ENCODE measurements at regions not wholly inside any gene's neighbourhood (a gene's known extent, or its start where the extent isn't known, plus 50 kb on each side); places are given as distances from the start of the nearest gene placed in this dataset.

- TF ChIP-seq REST (IDR thresholded peaks at IDR 0.05; ENCODE audit: low read depth): no peak
- TF ChIP-seq ATF3 (IDR thresholded peaks at IDR 0.05): no peak
- no peak for TF ChIP-seq ZFX (IDR thresholded peaks at IDR 0.05)
- peak; percentile 97 for TF ChIP-seq FOSL1 (IDR thresholded peaks at IDR 0.05; ENCODE audit: low read depth)
- TF ChIP-seq POLR2A (IDR thresholded peaks at IDR 0.05; ENCODE audit: borderline replicate concordance, extremely low read depth, insufficient read depth, insufficient read length): no peak
These were observed 199.1 kb downstream of the GLI2 start (continued) for GRCh38 chr2:120934574-120935338.

GRCh38 chr2:120935339-120936313 lies 200.0 kb downstream of the GLI2 start:
- ChIA-PET RAD21 (ENCODE audit: low non-redundant PET in 1 of 2, low total read pairs in 2 of 2, uncharacterized antibody in 2 of 2, unreplicated experiment in 2 of 2) (interaction anchor here in 1 of 2 experiments (0.6 to 1.5 kb wide), 2 partner anchors 21 to 24 kb away, joined by 3 to 8 read pairs; no protein-coding TSS in a partner anchor), POLR2A (interaction anchor here (1.2 to 1.6 kb wide), 2 partner anchors 21 to 139 kb away, joined by 5 to 9 read pairs; no protein-coding TSS in a partner anchor), CTCF (interaction anchor here (1.4 kb wide), 1 partner anchor 240 kb away, joined by 4 read pairs; no protein-coding TSS in a partner anchor)
- H3K4me2 ChIP-seq (ENCODE audit: low read length): peak overlapping the region; percentile 88
- H3K4me1 ChIP-seq (ENCODE audit: control insufficient read depth in 1 of 2, insufficient read depth in 2 of 2, low read length in 2 of 2): peaks cover 30 to 67% of the 10 kb centered on the region in 2 experiments
- no peaks in the 10 kb centered on the region; a peak in 1 of 4 replicates for H3K9me3 ChIP-seq (ENCODE audit: control insufficient read depth in 1 of 2, insufficient read depth in 1 of 2, low read depth in 1 of 2, low read length in 2 of 2)
- H3K27me3 ChIP-seq (ENCODE audit: insufficient read depth, low read length): peaks cover 8% of the 10 kb centered on the region; the same call in 1 of the 2 replicates
- DNase-seq (ENCODE audit: low read depth, low spot score) (no peak), ATAC-seq (peak; percentile 50)
- no TSS peak for BruUV-seq (replicated peaks)
- H3K9me2 ChIP-seq (ENCODE audit: insufficient read depth): no peaks in the 10 kb centered on the region
- H3K79me2 ChIP-seq (ENCODE audit: insufficient read depth, low read length): no peaks in the 10 kb centered on the region
- no peaks in the 10 kb centered on the region for H4K20me1 ChIP-seq (ENCODE audit: insufficient read depth)
- H3K36me3 ChIP-seq (ENCODE audit: control insufficient read depth in 1 of 2, insufficient read depth in 2 of 2, low read length in 2 of 2): no peaks in the 10 kb centered on the region
- H2AFZ ChIP-seq (ENCODE audit: low read depth, low read length, poor library complexity, severe bottlenecking): no peak overlapping the region
- peak overlapping the region; percentile 41 for H3K9ac ChIP-seq (ENCODE audit: low read length)
- H3K4me3 ChIP-seq (replicated peaks in 1 of 2; ENCODE audit: low read depth in 1 of 2, low read length in 2 of 2): peak overlapping the region; percentile 21 to 47
- H3K27ac ChIP-seq (ENCODE audit: low read depth, low read length): peak overlapping the region; percentile 64
- intact Hi-C loops (cut with micrococcal nuclease): loop anchor here (5.0 kb wide), 1 partner anchor 198 kb away; the partner anchor contains the start of gene GLI2
- TF ChIP-seq ELF1 (IDR thresholded peaks at IDR 0.05; ENCODE audit: borderline replicate concordance, low read depth) (no peak), JUND (IDR thresholded peaks at IDR 0.05) (0 out of 2 replicates have a peak, but pooled peaks have one; percentile 32), ATF3 (IDR thresholded peaks at IDR 0.05) (no peak), EZH2 (IDR thresholded peaks at IDR 0.05) (no peak), YY1 (IDR thresholded peaks at IDR 0.05; ENCODE audit: extremely low read depth, insufficient replicate concordance, low read depth, low read length) (no peak), SRF (IDR thresholded peaks at IDR 0.05; ENCODE audit: low read depth) (no peak), ZBTB33 (IDR thresholded peaks at IDR 0.05; ENCODE audit: extremely low read depth, insufficient replicate concordance, low read length) (no peak), ZFX (IDR thresholded peaks at IDR 0.05) (no peak), MAX (IDR thresholded peaks at IDR 0.05) (no peak), SP1 (IDR thresholded peaks at IDR 0.05; ENCODE audit: low read depth) (peak; percentile 33; the same call in 1 of the 2 replicates), CBX3 (IDR thresholded peaks at IDR 0.05; ENCODE audit: low read depth) (no peak), ZNF274 (IDR thresholded peaks at IDR 0.05; ENCODE audit: low read depth, low read length) (no peak), EGR1 (IDR thresholded peaks at IDR 0.05; ENCODE audit: low read depth) (no peak)
